GM12872 (cell line): ENCODE measurements at regions not wholly inside any gene's neighbourhood (a gene's known extent, or its start where the extent isn't known, plus 50 kb on each side); places are given as distances from the start of the nearest gene placed in this dataset.

Experiments used
- CTCF ChIP-seq: IDR thresholded peaks from 3 replicates; pipeline ENCODE4 v1.5.1; 2011; ENCODE audit warnings: low read depth, mild to moderate bottlenecking, low read length, moderate library complexity; ENCODE audit not compliant: insufficient read depth

- TF ChIP-seq CTCF, result no peak
These were observed 940.1 kb upstream of the SORCS1 start for GRCh38 chr10:108104551-108105156.

GRCh38 chr10:108097258-108097657 lies 932.8 kb upstream of the SORCS1 start:
- TF ChIP-seq CTCF, result no peak

- TF ChIP-seq CTCF, result no peak
These were observed 931.7 kb upstream of the SORCS1 start for GRCh38 chr10:108095932-108096925.

GRCh38 chr10:108090476-108091215 lies 926.1 kb upstream of the SORCS1 start:
- no peak for TF ChIP-seq CTCF

GRCh38 chr10:108086502-108086901 lies 922.0 kb upstream of the SORCS1 start:
- TF ChIP-seq CTCF, result no peak

GRCh38 chr10:108082596-108082995 lies 918.1 kb upstream of the SORCS1 start:
- no peak for TF ChIP-seq CTCF

- TF ChIP-seq CTCF, result no peak
These were observed 913.8 kb upstream of the SORCS1 start for GRCh38 chr10:108078263-108078662.
